HEK293 (cell line): ENCODE measurements at regions not wholly inside any gene's neighbourhood (a gene's known extent, or its start where the extent isn't known, plus 50 kb on each side); places are given as distances from the start of the nearest gene placed in this dataset.

Experiments
- CTCF ChIA-PET: fragments of 350-600 bp; formaldehyde crosslinking; extraction: SDS; loops from one replicate; lab custom pipeline; 2021; ENCODE audit warnings: antibody characterized with exemption; lab: Yijun Ruan, JAX
- POLR2A ChIA-PET: fragments of 300-600 bp; formaldehyde crosslinking; extraction: SDS; loops from one replicate; lab custom pipeline; 2020; ENCODE audit warnings: antibody characterized with exemption, inconsistent platforms; lab: Yijun Ruan, JAX
- H3K27ac ChIP-seq: fragments of 200-500 bp; sonication (Bioruptor generic); 2 replicates; pipeline ENCODE4 v1.5.1; 2014; ENCODE audit warnings: low read depth, low read length, control low read depth, inconsistent platforms; ENCODE audit errors: extremely low read depth
- H3K36me3 ChIP-seq, 2 experiments: fragments of 200-500 bp in 1 of 2; sonication (Bioruptor generic) in 1 of 2; 1 replicate in 1 of 2; 2 replicates in 1 of 2; pipeline ENCODE4 v1.5.1; 2014 to 2017; ENCODE audit warnings: inconsistent platforms in 2 of 2, low read length in 2 of 2; ENCODE audit not compliant: control insufficient read depth in 2 of 2, insufficient read depth in 1 of 2
- H3K4me1 ChIP-seq: fragments of 200-500 bp; sonication (Bioruptor generic); 2 replicates; pipeline ENCODE4 v1.5.1; 2014; ENCODE audit warnings: mild to moderate bottlenecking, low read length, inconsistent platforms; ENCODE audit not compliant: control insufficient read depth, insufficient read depth
- H3K4me3 ChIP-seq: 2 replicates; pipeline ENCODE4 v1.5.1; 2011; ENCODE audit warnings: low read depth, mild to moderate bottlenecking, control low read depth, low read length, moderate library complexity
- H3K9me3 ChIP-seq: fragments of 200-500 bp; sonication (Bioruptor generic); 2 replicates; pipeline ENCODE4 v1.5.1; 2014; ENCODE audit warnings: low read depth, low read length, inconsistent platforms; ENCODE audit not compliant: control insufficient read depth, insufficient read depth
- EGR2 ChIP-seq: fragments of 450-650 bp; formaldehyde crosslinking; IDR thresholded peaks from 2 replicates; pipeline ENCODE4 v1.5.1; 2016; ENCODE audit warnings: low read depth, missing biosample characterization, missing genetic modification characterization
- OVOL3 ChIP-seq: fragments of 450-650 bp; formaldehyde crosslinking; IDR thresholded peaks from 2 replicates; pipeline ENCODE4 v1.5.1; 2016; ENCODE audit warnings: missing biosample characterization, missing genetic modification characterization
- PRDM1 ChIP-seq: fragments of 450-650 bp; formaldehyde crosslinking; IDR thresholded peaks from 2 replicates; pipeline ENCODE4; 2016; ENCODE audit warnings: missing biosample characterization, missing genetic modification characterization
- RBAK ChIP-seq: fragments of 450-650 bp; formaldehyde crosslinking; IDR thresholded peaks from 2 replicates; pipeline ENCODE4 v1.5.1; 2016; ENCODE audit warnings: missing biosample characterization, missing genetic modification characterization
- SALL2 ChIP-seq: fragments of 450-650 bp; formaldehyde crosslinking; IDR thresholded peaks from 2 replicates; pipeline ENCODE4 v1.5.0; 2017; ENCODE audit warnings: missing biosample characterization, mild to moderate bottlenecking, missing genetic modification characterization, borderline replicate concordance
- YY1 ChIP-seq: fragments of 450-650 bp; formaldehyde crosslinking; IDR thresholded peaks from 2 replicates; pipeline ENCODE4 v1.5.1; 2018; ENCODE audit warnings: missing biosample characterization, missing genetic modification characterization
- ZNF169 ChIP-seq: fragments of 450-650 bp; formaldehyde crosslinking; IDR thresholded peaks from 2 replicates; pipeline ENCODE4 v1.5.1; 2016; ENCODE audit warnings: missing biosample characterization, missing genetic modification characterization
- ZNF274 ChIP-seq, 2 experiments: fragments of 200-500 bp in 1 of 2; fragments of 450-650 bp in 1 of 2; sonication (Bioruptor generic) in 1 of 2; formaldehyde crosslinking in 1 of 2; IDR thresholded peaks; 2 replicates each; pipeline versions ENCODE4 v1.5.1 to v1.6.1; 2014 to 2016; ENCODE audit warnings: borderline replicate concordance in 1 of 2, inconsistent platforms in 1 of 2, low read length in 1 of 2, missing biosample characterization in 1 of 2, missing genetic modification characterization in 1 of 2
- ZNF311 ChIP-seq: fragments of 450-650 bp; formaldehyde crosslinking; IDR thresholded peaks from 2 replicates; pipeline ENCODE4 v1.5.1; 2017; ENCODE audit warnings: missing biosample characterization, missing genetic modification characterization, borderline replicate concordance
- ZNF341 ChIP-seq: fragments of 450-650 bp; formaldehyde crosslinking; IDR thresholded peaks from 2 replicates; pipeline ENCODE4; 2016; ENCODE audit warnings: low read depth, missing biosample characterization, missing genetic modification characterization
- ZNF350 ChIP-seq: fragments of 450-650 bp; formaldehyde crosslinking; IDR thresholded peaks from 2 replicates; pipeline ENCODE4 v1.5.0; 2017; ENCODE audit warnings: missing biosample characterization, mild to moderate bottlenecking, missing genetic modification characterization
- ZNF37A ChIP-seq: fragments of 450-650 bp; IDR thresholded peaks from 2 replicates; pipeline ENCODE4 v1.5.1; 2018; ENCODE audit warnings: missing biosample characterization, missing genetic modification characterization
- ZNF555 ChIP-seq: fragments of 450-650 bp; formaldehyde crosslinking; conservative IDR thresholded peaks from 2 replicates; pipeline ENCODE4 v1.5.1; 2017; ENCODE audit warnings: missing biosample characterization, mild to moderate bottlenecking, missing genetic modification characterization, inconsistent platforms
- ZNF571 ChIP-seq: fragments of 450-650 bp; formaldehyde crosslinking; IDR thresholded peaks from 2 replicates; pipeline ENCODE4 v1.5.0; 2017; ENCODE audit warnings: missing biosample characterization, missing genetic modification characterization
- ZNF596 ChIP-seq: fragments of 450-650 bp; IDR thresholded peaks from 2 replicates; pipeline ENCODE4 v1.5.0; 2018; ENCODE audit warnings: missing biosample characterization, mild to moderate bottlenecking, missing genetic modification characterization, moderate library complexity
- ZNF623 ChIP-seq: fragments of 450-650 bp; formaldehyde crosslinking; IDR thresholded peaks from 2 replicates; pipeline ENCODE4 v1.5.1; 2016; ENCODE audit warnings: missing biosample characterization, missing genetic modification characterization
- ZNF629 ChIP-seq: fragments of 450-650 bp; formaldehyde crosslinking; IDR thresholded peaks from 2 replicates; pipeline ENCODE4 v1.5.1; 2017; ENCODE audit warnings: missing biosample characterization, missing genetic modification characterization
- ZNF660 ChIP-seq: fragments of 450-650 bp; IDR thresholded peaks from 2 replicates; pipeline ENCODE4 v1.5.1; 2018; ENCODE audit warnings: missing biosample characterization, mild to moderate bottlenecking, missing genetic modification characterization
- ZNF707 ChIP-seq: fragments of 450-650 bp; formaldehyde crosslinking; IDR thresholded peaks from 2 replicates; pipeline ENCODE4 v1.5.1; 2016; ENCODE audit warnings: missing biosample characterization, missing genetic modification characterization
- TF ChIP-seq, protein P1 (sequence below): fragments of 450-650 bp; formaldehyde crosslinking; IDR thresholded peaks from 2 replicates; pipeline ENCODE4 v1.5.1; 2017; ENCODE audit warnings: missing biosample characterization, missing genetic modification characterization
- TF ChIP-seq, protein P2 (sequence below): fragments of 450-650 bp; formaldehyde crosslinking; IDR thresholded peaks from 2 replicates; pipeline ENCODE4 v1.5.1; 2016; ENCODE audit warnings: missing biosample characterization, missing genetic modification characterization
- TF ChIP-seq, protein P3 (sequence below): fragments of 450-650 bp; formaldehyde crosslinking; IDR thresholded peaks from 2 replicates; pipeline ENCODE4 v1.5.1; 2016; ENCODE audit warnings: missing biosample characterization, missing genetic modification characterization

DNA sequence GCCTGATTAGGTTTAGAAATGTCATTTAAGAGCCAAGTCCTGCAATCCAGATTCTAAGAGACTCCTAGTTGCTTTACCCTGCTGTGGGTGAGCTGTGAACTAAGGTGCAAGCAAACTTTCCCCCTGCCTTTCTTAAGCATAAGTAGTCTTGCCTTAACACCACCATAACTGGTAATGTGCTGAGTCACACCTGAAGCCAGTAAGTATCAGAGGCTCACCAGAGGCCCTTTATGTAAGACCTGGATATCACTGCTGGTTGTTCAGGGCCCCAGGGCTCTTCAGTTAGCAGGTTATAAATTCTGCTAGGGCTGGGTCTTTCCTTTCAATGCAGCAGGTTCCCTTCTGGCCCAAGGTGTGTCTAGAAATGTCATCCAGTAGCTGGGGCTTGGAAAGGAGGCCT, 509.9 kb downstream of the VGLL3 start:
- no peaks in the 10 kb centered on the region for H3K36me3 ChIP-seq
- H3K4me3 ChIP-seq: no peak overlapping the region
- H3K4me1 ChIP-seq: no peaks in the 10 kb centered on the region
- ChIA-PET CTCF (no interaction called here), POLR2A (no interaction called here)
- no peak overlapping the region for H3K27ac ChIP-seq
- H3K9me3 ChIP-seq: no peaks in the 10 kb centered on the region
- TF ChIP-seq ZNF37A (tag by site-specific recombination): no peak
- TF ChIP-seq SALL2 (tag by site-specific recombination): no peak
- TF ChIP-seq, protein P1, sequence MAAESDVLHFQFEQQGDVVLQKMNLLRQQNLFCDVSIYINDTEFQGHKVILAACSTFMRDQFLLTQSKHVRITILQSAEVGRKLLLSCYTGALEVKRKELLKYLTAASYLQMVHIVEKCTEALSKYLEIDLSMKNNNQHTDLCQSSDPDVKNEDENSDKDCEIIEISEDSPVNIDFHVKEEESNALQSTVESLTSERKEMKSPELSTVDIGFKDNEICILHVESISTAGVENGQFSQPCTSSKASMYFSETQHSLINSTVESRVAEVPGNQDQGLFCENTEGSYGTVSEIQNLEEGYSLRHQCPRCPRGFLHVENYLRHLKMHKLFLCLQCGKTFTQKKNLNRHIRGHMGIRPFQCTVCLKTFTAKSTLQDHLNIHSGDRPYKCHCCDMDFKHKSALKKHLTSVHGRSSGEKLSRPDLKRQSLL (tag by site-specific recombination): no peak

DNA sequence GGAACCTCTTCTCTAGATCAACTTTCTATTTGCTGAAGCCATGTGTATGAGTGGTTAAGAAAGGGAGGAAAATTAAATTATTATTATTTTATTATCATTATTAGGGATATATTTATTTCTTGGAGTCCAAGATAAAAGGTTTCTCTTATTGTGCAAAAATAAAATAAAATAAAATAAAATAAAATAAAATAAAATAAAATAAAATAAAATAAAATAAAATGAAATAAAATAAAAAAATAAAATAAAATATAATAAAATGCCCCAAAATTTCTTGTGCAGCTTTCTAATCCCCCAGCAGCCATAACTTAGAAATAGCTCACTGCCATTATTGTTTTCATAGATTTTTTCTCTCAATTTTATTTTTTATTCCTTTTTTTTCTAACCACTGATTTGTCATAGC, 526.8 kb downstream of the VGLL3 start:
- ChIA-PET POLR2A (no interaction called here), CTCF (no interaction called here)
- no peaks in the 10 kb centered on the region for H3K4me1 ChIP-seq
- H3K9me3 ChIP-seq: no peaks in the 10 kb centered on the region
- TF ChIP-seq ZNF341 (tag by site-specific recombination): no peak
- no peak for TF ChIP-seq ZNF274 (IDR thresholded peaks at IDR 0.05; ENCODE audit: low read length)
- TF ChIP-seq ZNF274 (tag by site-specific recombination; IDR thresholded peaks at IDR 0.05; ENCODE audit: borderline replicate concordance): no peak
- TF ChIP-seq ZNF596 (tag by site-specific recombination): no peak
- TF ChIP-seq, protein P2, sequence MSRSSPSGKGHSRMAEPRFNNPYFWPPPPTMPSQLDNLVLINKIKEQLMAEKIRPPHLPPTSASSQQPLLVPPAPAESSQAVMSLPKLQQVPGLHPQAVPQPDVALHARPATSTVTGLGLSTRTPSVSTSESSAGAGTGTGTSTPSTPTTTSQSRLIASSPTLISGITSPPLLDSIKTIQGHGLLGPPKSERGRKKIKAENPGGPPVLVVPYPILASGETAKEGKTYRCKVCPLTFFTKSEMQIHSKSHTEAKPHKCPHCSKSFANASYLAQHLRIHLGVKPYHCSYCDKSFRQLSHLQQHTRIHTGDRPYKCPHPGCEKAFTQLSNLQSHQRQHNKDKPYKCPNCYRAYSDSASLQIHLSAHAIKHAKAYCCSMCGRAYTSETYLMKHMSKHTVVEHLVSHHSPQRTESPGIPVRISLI (tag by site-specific recombination): no peak
- no peak for TF ChIP-seq ZNF311 (tag by site-specific recombination)
- no peak for TF ChIP-seq ZNF707 (tag by site-specific recombination)
- no peak for TF ChIP-seq OVOL3
- H3K27ac ChIP-seq: no peak overlapping the region
- H3K36me3 ChIP-seq: no peaks in the 10 kb centered on the region
- no peak overlapping the region for H3K4me3 ChIP-seq

DNA sequence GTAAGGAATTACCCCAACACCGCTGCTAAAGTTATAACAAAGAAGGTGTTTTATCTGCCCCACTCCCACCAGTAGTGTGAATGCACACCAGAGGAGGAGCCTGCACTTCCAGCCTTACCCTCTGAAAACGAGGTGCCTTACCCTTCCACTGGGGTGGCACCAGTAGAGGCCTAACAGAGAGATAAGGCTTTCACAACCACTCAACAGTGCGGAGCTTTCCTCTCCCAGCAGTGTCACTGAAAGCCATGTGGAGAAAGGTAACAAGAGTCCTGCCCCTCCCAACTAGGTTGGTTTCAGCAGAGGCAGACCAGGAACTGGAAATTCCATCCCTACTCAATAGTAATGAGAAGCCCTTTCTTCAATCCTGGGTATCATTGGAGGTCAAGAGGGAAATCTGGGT, 539.2 kb downstream of the VGLL3 start:
- Histone ChIP-seq H3K4me1 (no peaks in the 10 kb centered on the region), H3K4me3 (no peak overlapping the region), H3K9me3 (no peaks in the 10 kb centered on the region), H3K36me3 (no peaks in the 10 kb centered on the region), H3K27ac (no peak overlapping the region)
- ChIA-PET POLR2A (no interaction called here), CTCF (interaction anchor here (0.6 kb wide), 1 partner anchor 55 kb away, joined by 3 read pairs; no protein-coding TSS in a partner anchor)
- TF ChIP-seq ZNF169 (tag by site-specific recombination) (no peak), ZNF350 (no peak), ZNF623 (no peak), ZNF629 (tag by site-specific recombination) (no peak), YY1 (tag by site-specific recombination) (no peak), PRDM1 (no peak), EGR2 (tag by site-specific recombination) (no peak), ZNF571 (tag by site-specific recombination) (no peak), ZNF555 (tag by site-specific recombination) (no peak), RBAK (tag by site-specific recombination) (no peak), ZNF660 (tag by site-specific recombination) (no peak)
- TF ChIP-seq, protein P3, sequence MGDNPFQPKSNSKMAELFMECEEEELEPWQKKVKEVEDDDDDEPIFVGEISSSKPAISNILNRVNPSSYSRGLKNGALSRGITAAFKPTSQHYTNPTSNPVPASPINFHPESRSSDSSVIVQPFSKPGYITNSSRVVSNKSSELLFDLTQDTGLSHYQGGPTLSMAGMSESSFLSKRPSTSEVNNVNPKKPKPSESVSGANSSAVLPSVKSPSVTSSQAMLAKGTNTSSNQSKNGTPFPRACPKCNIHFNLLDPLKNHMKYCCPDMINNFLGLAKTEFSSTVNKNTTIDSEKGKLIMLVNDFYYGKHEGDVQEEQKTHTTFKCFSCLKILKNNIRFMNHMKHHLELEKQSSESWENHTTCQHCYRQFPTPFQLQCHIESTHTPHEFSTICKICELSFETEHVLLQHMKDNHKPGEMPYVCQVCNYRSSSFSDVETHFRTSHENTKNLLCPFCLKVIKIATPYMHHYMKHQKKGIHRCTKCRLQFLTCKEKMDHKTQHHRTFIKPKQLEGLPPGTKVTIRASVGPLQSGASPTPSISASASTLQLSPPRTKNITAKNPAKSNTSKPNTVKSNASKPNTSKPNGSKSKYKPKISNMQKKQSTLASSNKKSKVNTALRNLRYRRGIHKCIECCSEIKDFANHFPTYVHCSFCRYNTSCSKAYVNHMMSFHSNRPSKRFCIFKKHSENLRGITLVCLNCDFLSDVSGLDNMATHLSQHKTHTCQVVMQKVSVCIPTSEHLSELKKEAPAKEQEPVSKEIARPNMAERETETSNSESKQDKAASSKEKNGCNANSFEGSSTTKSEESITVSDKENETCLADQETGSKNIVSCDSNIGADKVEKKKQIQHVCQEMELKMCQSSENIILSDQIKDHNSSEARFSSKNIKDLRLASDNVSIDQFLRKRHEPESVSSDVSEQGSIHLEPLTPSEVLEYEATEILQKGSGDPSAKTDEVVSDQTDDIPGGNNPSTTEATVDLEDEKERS (tag by site-specific recombination): no peak
